B cell (primary cell): ENCODE measurements at regions not wholly inside any gene's neighbourhood (a gene's known extent, or its start where the extent isn't known, plus 50 kb on each side); places are given as distances from the start of the nearest gene placed in this dataset.

ENCODE experiments used
- ATAC-seq: fragments of 200-7000 bp; cut with Tn5 transposase; one replicate; pipeline ENCODE4 v1.10.0; 2021; ENCODE audit warnings: low read depth, mild to moderate bottlenecking, moderate number of reproducible peaks, moderate library complexity
- CTCF ChIA-PET: fragments of 350-600 bp; sonication (Branson Sonifier 250); formaldehyde crosslinking; loops from one replicate; lab custom pipeline; 2021; ENCODE audit warnings: antibody characterized with exemption, inconsistent platforms; lab: Charles Lee
- POLR2A ChIA-PET: fragments of 350-600 bp; sonication (Branson Sonifier 250); formaldehyde crosslinking; loops from one replicate; lab custom pipeline; 2021; ENCODE audit warnings: antibody characterized with exemption; lab: Charles Lee
- DNase-seq: peaks from one replicate; pipeline ENCODE4 v3.0.0; 2013
- H2AFZ ChIP-seq: 2 replicates; pipeline ENCODE4 v1.6.1; 2012; ENCODE audit warnings: mild to moderate bottlenecking, low read depth, low read length; ENCODE audit not compliant: insufficient read depth, poor library complexity, severe bottlenecking
- H3K27ac ChIP-seq, 2 donors: 1 replicate in 1 of 2; 2 replicates in 1 of 2; pipeline ENCODE4 v1.5.1; 2012 to 2013; ENCODE audit warnings: low read length in 2 of 2, mild to moderate bottlenecking in 2 of 2, moderate library complexity in 1 of 2
- H3K27me3 ChIP-seq, 4 experiments: fragments of 200-600 bp in 1 of 4; sonication (generic) in 1 of 4; replicated peaks in 1 of 4; 1 replicate in 2 of 4; 2 replicates in 2 of 4; pipeline versions ENCODE4 v1.6.1 to v1.7.0; 2013 to 2016; ENCODE audit warnings: low read length in 3 of 4, mild to moderate bottlenecking in 2 of 4, mixed read lengths in 1 of 4, moderate library complexity in 1 of 4; ENCODE audit not compliant: insufficient read depth in 4 of 4, control insufficient read depth in 3 of 4; ENCODE audit errors: control extremely low read depth in 1 of 4
- H3K36me3 ChIP-seq, 2 experiments: replicated peaks in 1 of 2; 1 replicate in 1 of 2; 2 replicates in 1 of 2; pipeline versions ENCODE4 v1.6.1 to v1.7.1; 2013; ENCODE audit warnings: low read length in 1 of 2; ENCODE audit not compliant: insufficient read depth in 2 of 2, control insufficient read depth in 1 of 2; ENCODE audit errors: control extremely low read depth in 1 of 2, extremely low read depth in 1 of 2
- H3K4me1 ChIP-seq, 2 donors: fragments of 200-600 bp in 1 of 2; sonication (generic) in 1 of 2; 1 replicate in 1 of 2; 2 replicates in 1 of 2; pipeline versions ENCODE4 v1.5.1 to v1.6.1; 2013 to 2017; ENCODE audit warnings: low read length in 2 of 2; ENCODE audit not compliant: control insufficient read depth in 2 of 2, insufficient read depth in 2 of 2
- H3K4me2 ChIP-seq: replicated peaks from 2 replicates; pipeline ENCODE3; 2012; ENCODE audit warnings: mild to moderate bottlenecking, low read depth, low read length; ENCODE audit not compliant: poor library complexity, severe bottlenecking
- H3K4me3 ChIP-seq, 5 experiments: fragments of 200-600 bp in 1 of 5; sonication (generic) in 1 of 5; 1 replicate in 3 of 5; 2 replicates in 2 of 5; pipeline versions ENCODE4 v1.5.1 to v1.7.0; 2011 to 2016; ENCODE audit warnings: low read length in 4 of 5, mild to moderate bottlenecking in 4 of 5, low read depth in 2 of 5, control low read depth in 1 of 5, moderate library complexity in 1 of 5; ENCODE audit not compliant: insufficient read depth in 1 of 5; ENCODE audit errors: control extremely low read depth in 1 of 5, extremely low read depth in 1 of 5
- H3K79me2 ChIP-seq: fragments of 200-600 bp; sonication (generic); one replicate; pipeline ENCODE4 v1.6.0; 2016; ENCODE audit warnings: low read length; ENCODE audit not compliant: control insufficient read depth, insufficient read depth
- H3K9ac ChIP-seq: fragments of 200-600 bp; sonication (generic); 2 replicates; pipeline ENCODE4 v1.6.1; 2017; ENCODE audit warnings: mild to moderate bottlenecking, low read length, moderate library complexity
- H3K9me3 ChIP-seq, 3 donors: one replicate each; pipeline versions ENCODE4 v1.6.1 to v1.7.1; 2013; ENCODE audit warnings: low read length in 2 of 3; ENCODE audit not compliant: control insufficient read depth in 2 of 3, insufficient read depth in 1 of 3; ENCODE audit errors: control extremely low read depth in 1 of 3
- H4K20me1 ChIP-seq: 2 replicates; pipeline ENCODE4 v1.6.0; 2012; ENCODE audit warnings: mild to moderate bottlenecking, low read length; ENCODE audit not compliant: insufficient read depth, control insufficient read depth, poor library complexity, severe bottlenecking
- H3K27ac Mint-ChIP-seq: one replicate; pipeline ENCODE4 v1.8.0; 2021; ENCODE audit warnings: mixed read lengths
- H3K27me3 Mint-ChIP-seq: one replicate; pipeline ENCODE4 v1.8.0; 2021; ENCODE audit warnings: mixed read lengths
- H3K4me1 Mint-ChIP-seq: one replicate; pipeline ENCODE4 v1.8.0; 2021; ENCODE audit warnings: mixed read lengths
- H3K4me3 Mint-ChIP-seq: one replicate; pipeline ENCODE4 v1.8.0; 2021; ENCODE audit warnings: mixed read lengths
- H3K9me3 Mint-ChIP-seq: one replicate; pipeline ENCODE4 v1.8.0; 2022; ENCODE audit warnings: mixed read lengths; ENCODE audit not compliant: insufficient read depth
- EZH2 ChIP-seq: IDR thresholded peaks from 2 replicates; pipeline ENCODE4 v1.6.1; 2012; ENCODE audit warnings: borderline replicate concordance, low read depth, mild to moderate bottlenecking, moderate library complexity, low read length; ENCODE audit not compliant: insufficient read depth, poor library complexity, severe bottlenecking
- WGBS: methylation state at CpG from one replicate; pipeline ENCODE4 v1.1.5; 2013; ENCODE audit warnings: missing lambda C conversion rate; ENCODE audit not compliant: insufficient coverage; 5-methylcytosine and 5-hydroxymethylcytosine counted together
- intact Hi-C: fragments of 100-400 bp; cut with micrococcal nuclease; formaldehyde crosslinking; loops from one replicate; pipeline ENCODE4 v1.10.0; 2022
- TF ChIP-seq, protein P1 (sequence below): fragments of 200-600 bp; IDR thresholded peaks from one replicate; pipeline ENCODE4 v1.8.0; 2022; ENCODE audit warnings: antibody characterized with exemption, mild to moderate bottlenecking

GRCh38 chr10:6783471-6783870 lies 203.4 kb upstream of the PRKCQ start:
- ChIA-PET CTCF (interaction anchor here (0.6 kb wide), 1 partner anchor 202 kb away, joined by 4 read pairs; no protein-coding TSS in a partner anchor), POLR2A (no interaction called here)
- Mint-ChIP-seq H3K9me3 (peaks cover 2% of the 10 kb centered on the region), H3K27ac (no peak overlapping the region), H3K4me3 (no peak overlapping the region), H3K27me3 (peaks cover under 1% of the 10 kb centered on the region), H3K4me1 (peaks cover 25% of the 10 kb centered on the region)
- Histone ChIP-seq H3K79me2 (no peaks in the 10 kb centered on the region), H4K20me1 (no peaks in the 10 kb centered on the region), H2AFZ (no peak overlapping the region), H3K36me3 (no peaks in the 10 kb centered on the region), H3K4me2 (no peak overlapping the region), H3K4me1 (peaks cover 18 to 22% of the 10 kb centered on the region in 2 donors), H3K4me3 (no peak overlapping the region), H3K9me3 (no peaks in the 10 kb centered on the region), H3K27ac (no peak overlapping the region), H3K9ac (no peak overlapping the region), H3K27me3 (no peaks in the 10 kb centered on the region)
- no CpG with 5 or more reads among the region's 1 CpG for whole genome bisulfite sequencing
- ATAC-seq, result no peak
- TF ChIP-seq EZH2, result no peak
- TF ChIP-seq, protein P1, sequence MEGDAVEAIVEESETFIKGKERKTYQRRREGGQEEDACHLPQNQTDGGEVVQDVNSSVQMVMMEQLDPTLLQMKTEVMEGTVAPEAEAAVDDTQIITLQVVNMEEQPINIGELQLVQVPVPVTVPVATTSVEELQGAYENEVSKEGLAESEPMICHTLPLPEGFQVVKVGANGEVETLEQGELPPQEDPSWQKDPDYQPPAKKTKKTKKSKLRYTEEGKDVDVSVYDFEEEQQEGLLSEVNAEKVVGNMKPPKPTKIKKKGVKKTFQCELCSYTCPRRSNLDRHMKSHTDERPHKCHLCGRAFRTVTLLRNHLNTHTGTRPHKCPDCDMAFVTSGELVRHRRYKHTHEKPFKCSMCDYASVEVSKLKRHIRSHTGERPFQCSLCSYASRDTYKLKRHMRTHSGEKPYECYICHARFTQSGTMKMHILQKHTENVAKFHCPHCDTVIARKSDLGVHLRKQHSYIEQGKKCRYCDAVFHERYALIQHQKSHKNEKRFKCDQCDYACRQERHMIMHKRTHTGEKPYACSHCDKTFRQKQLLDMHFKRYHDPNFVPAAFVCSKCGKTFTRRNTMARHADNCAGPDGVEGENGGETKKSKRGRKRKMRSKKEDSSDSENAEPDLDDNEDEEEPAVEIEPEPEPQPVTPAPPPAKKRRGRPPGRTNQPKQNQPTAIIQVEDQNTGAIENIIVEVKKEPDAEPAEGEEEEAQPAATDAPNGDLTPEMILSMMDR, result no peak
- intact Hi-C loops, result no loop called here
- DNase-seq, result no peak

- Mint-ChIP-seq H3K27me3 (peaks cover 9% of the 10 kb centered on the region), H3K4me3 (no peak overlapping the region), H3K9me3 (peaks cover 2% of the 10 kb centered on the region), H3K4me1 (peaks cover 25% of the 10 kb centered on the region), H3K27ac (no peak overlapping the region)
- Histone ChIP-seq H3K4me2 (no peak overlapping the region), H3K4me1 (peaks cover 18 to 22% of the 10 kb centered on the region in 2 donors), H3K9me3 (no peaks in the 10 kb centered on the region), H3K79me2 (no peaks in the 10 kb centered on the region), H3K9ac (no peak overlapping the region), H3K4me3 (no peak overlapping the region), H3K27me3 (peaks cover 0 to 5% (median 0%) of the 10 kb centered on the region in 4 experiments), H2AFZ (no peak overlapping the region), H4K20me1 (no peaks in the 10 kb centered on the region), H3K27ac (no peak overlapping the region), H3K36me3 (no peaks in the 10 kb centered on the region)
- TF ChIP-seq, protein P1, result no peak
- TF ChIP-seq EZH2, result no peak
- intact Hi-C loops, result no loop called here
- POLR2A ChIA-PET, result no interaction called here
- WGBS, result 100% methylated on average over 1 of the region's 2 CpGs
- ATAC-seq (no peak), DNase-seq (no peak)
- CTCF ChIA-PET, result no interaction called here
Measured at GRCh38 chr10:6782378-6782777, 202.3 kb upstream of the PRKCQ start.
